ENCODE measurements at regions not wholly inside any gene's neighbourhood (a gene's known extent, or its start where the extent isn't known, plus 50 kb on each side); places are given as distances from the start of the nearest gene placed in this dataset.

- Mint-ChIP-seq H3K9me3 (no peaks in the 10 kb centered on the region), H3K27ac (no peak overlapping the region), H3K4me3 (no peak overlapping the region), H3K36me3 (no peaks in the 10 kb centered on the region), H3K27me3 (peaks cover 20% of the 10 kb centered on the region), H3K4me1 (no peaks in the 10 kb centered on the region)
- no peak for DNase-seq
Measured at GRCh38 chr1:232274236-232274855, 355.6 kb downstream of the SIPA1L2 start.

GRCh38 chr1:232273011-232273410, 356.9 kb downstream of the SIPA1L2 start:
- no peak overlapping the region for H3K27ac Mint-ChIP-seq
- no peak overlapping the region for H3K4me3 Mint-ChIP-seq
- no peaks in the 10 kb centered on the region for H3K4me1 Mint-ChIP-seq
- no peaks in the 10 kb centered on the region for H3K36me3 Mint-ChIP-seq
- peaks cover 20% of the 10 kb centered on the region for H3K27me3 Mint-ChIP-seq
- no peaks in the 10 kb centered on the region for H3K9me3 Mint-ChIP-seq
- no peak for DNase-seq

- peaks cover 19% of the 10 kb centered on the region for H3K27me3 Mint-ChIP-seq
- DNase-seq: no peak
- H3K27ac Mint-ChIP-seq: no peak overlapping the region
- no peaks in the 10 kb centered on the region for H3K4me1 Mint-ChIP-seq
- H3K36me3 Mint-ChIP-seq: no peaks in the 10 kb centered on the region
- H3K9me3 Mint-ChIP-seq: no peaks in the 10 kb centered on the region
- no peak overlapping the region for H3K4me3 Mint-ChIP-seq
Measured at GRCh38 chr1:232271991-232272589, 357.8 kb downstream of the SIPA1L2 start.

- no peak overlapping the region for H3K4me3 Mint-ChIP-seq
- no peaks in the 10 kb centered on the region for H3K4me1 Mint-ChIP-seq
- DNase-seq: no peak
- H3K9me3 Mint-ChIP-seq: no peaks in the 10 kb centered on the region
- no peak overlapping the region for H3K27ac Mint-ChIP-seq
- H3K27me3 Mint-ChIP-seq: peaks cover 11% of the 10 kb centered on the region
- H3K36me3 Mint-ChIP-seq: no peaks in the 10 kb centered on the region
Measured at GRCh38 chr1:232271299-232271698, 358.6 kb downstream of the SIPA1L2 start.

GRCh38 chr1:232269988-232270387, 359.9 kb downstream of the SIPA1L2 start:
- H3K4me3 Mint-ChIP-seq: no peak overlapping the region
- DNase-seq: no peak
- H3K9me3 Mint-ChIP-seq: no peaks in the 10 kb centered on the region
- H3K27ac Mint-ChIP-seq: no peak overlapping the region
- H3K4me1 Mint-ChIP-seq: no peaks in the 10 kb centered on the region
- no peaks in the 10 kb centered on the region for H3K36me3 Mint-ChIP-seq
- H3K27me3 Mint-ChIP-seq: peaks cover 11% of the 10 kb centered on the region

GRCh38 chr1:232267837-232268598, 361.9 kb downstream of the SIPA1L2 start:
- Mint-ChIP-seq H3K9me3 (no peaks in the 10 kb centered on the region), H3K27ac (no peak overlapping the region), H3K4me3 (no peak overlapping the region), H3K36me3 (no peaks in the 10 kb centered on the region), H3K4me1 (no peaks in the 10 kb centered on the region), H3K27me3 (peaks cover 16% of the 10 kb centered on the region)
- DNase-seq: no peak

GRCh38 chr1:232267092-232267836, 362.7 kb downstream of the SIPA1L2 start:
- Mint-ChIP-seq H3K4me1 (no peaks in the 10 kb centered on the region), H3K27ac (no peak overlapping the region), H3K36me3 (no peaks in the 10 kb centered on the region), H3K4me3 (no peak overlapping the region), H3K27me3 (peaks cover 12% of the 10 kb centered on the region), H3K9me3 (no peaks in the 10 kb centered on the region)
- DNase-seq: no peak

- Mint-ChIP-seq H3K27me3 (peaks cover 23% of the 10 kb centered on the region), H3K4me1 (no peaks in the 10 kb centered on the region), H3K36me3 (no peaks in the 10 kb centered on the region), H3K27ac (no peak overlapping the region), H3K4me3 (no peak overlapping the region), H3K9me3 (no peaks in the 10 kb centered on the region)
- no peak for DNase-seq
Measured at GRCh38 chr1:232263452-232263851, 366.5 kb downstream of the SIPA1L2 start.

- Mint-ChIP-seq H3K4me1 (no peaks in the 10 kb centered on the region), H3K36me3 (no peaks in the 10 kb centered on the region), H3K4me3 (no peak overlapping the region), H3K27me3 (peaks cover 26% of the 10 kb centered on the region), H3K27ac (no peak overlapping the region), H3K9me3 (no peaks in the 10 kb centered on the region)
- no peak for DNase-seq
Measured at GRCh38 chr1:232262991-232263390, 366.9 kb downstream of the SIPA1L2 start.

- no peak overlapping the region for H3K4me3 Mint-ChIP-seq
- H3K36me3 Mint-ChIP-seq: no peaks in the 10 kb centered on the region
- H3K27me3 Mint-ChIP-seq: peaks cover 26% of the 10 kb centered on the region
- no peak for DNase-seq
- H3K27ac Mint-ChIP-seq: no peak overlapping the region
- no peaks in the 10 kb centered on the region for H3K9me3 Mint-ChIP-seq
- no peaks in the 10 kb centered on the region for H3K4me1 Mint-ChIP-seq
Measured at GRCh38 chr1:232260861-232261260, 369.1 kb downstream of the SIPA1L2 start.

- no peaks in the 10 kb centered on the region for H3K4me1 Mint-ChIP-seq
- no peak overlapping the region for H3K4me3 Mint-ChIP-seq
- no peaks in the 10 kb centered on the region for H3K9me3 Mint-ChIP-seq
- no peak for DNase-seq
- peaks cover 26% of the 10 kb centered on the region for H3K27me3 Mint-ChIP-seq
- no peaks in the 10 kb centered on the region for H3K36me3 Mint-ChIP-seq
- H3K27ac Mint-ChIP-seq: no peak overlapping the region
Measured at GRCh38 chr1:232260045-232260444, 369.9 kb downstream of the SIPA1L2 start.

- no peak for DNase-seq
- Mint-ChIP-seq H3K27me3 (peaks cover 30% of the 10 kb centered on the region), H3K36me3 (no peaks in the 10 kb centered on the region), H3K27ac (no peak overlapping the region), H3K4me3 (no peak overlapping the region), H3K4me1 (no peaks in the 10 kb centered on the region), H3K9me3 (no peaks in the 10 kb centered on the region)
Measured at GRCh38 chr1:232259333-232259732, 370.6 kb downstream of the SIPA1L2 start.

- peaks cover 4% of the 10 kb centered on the region for H3K4me1 Mint-ChIP-seq
- no peak for DNase-seq
- peaks cover 48% of the 10 kb centered on the region for H3K27me3 Mint-ChIP-seq
- H3K27ac Mint-ChIP-seq: no peak overlapping the region
- no peak overlapping the region for H3K4me3 Mint-ChIP-seq
- H3K36me3 Mint-ChIP-seq: no peaks in the 10 kb centered on the region
- no peaks in the 10 kb centered on the region for H3K9me3 Mint-ChIP-seq
Measured at GRCh38 chr1:232252546-232253118, 377.3 kb downstream of the SIPA1L2 start.

GRCh38 chr1:232250838-232251237, 379.1 kb downstream of the SIPA1L2 start:
- H3K9me3 Mint-ChIP-seq: no peaks in the 10 kb centered on the region
- no peak for DNase-seq
- no peak overlapping the region for H3K4me3 Mint-ChIP-seq
- H3K27me3 Mint-ChIP-seq: peaks cover 57% of the 10 kb centered on the region
- peaks cover 4% of the 10 kb centered on the region for H3K4me1 Mint-ChIP-seq
- H3K36me3 Mint-ChIP-seq: no peaks in the 10 kb centered on the region
- no peak overlapping the region for H3K27ac Mint-ChIP-seq

Data from activated naive CD8-positive, alpha-beta T cell treated with anti-CD3 and anti-CD28 coated beads for 36 hours (primary cell).